ENCODE measurements at regions not wholly inside any gene's neighbourhood (a gene's known extent, or its start where the extent isn't known, plus 50 kb on each side); places are given as distances from the start of the nearest gene placed in this dataset.

DNA sequence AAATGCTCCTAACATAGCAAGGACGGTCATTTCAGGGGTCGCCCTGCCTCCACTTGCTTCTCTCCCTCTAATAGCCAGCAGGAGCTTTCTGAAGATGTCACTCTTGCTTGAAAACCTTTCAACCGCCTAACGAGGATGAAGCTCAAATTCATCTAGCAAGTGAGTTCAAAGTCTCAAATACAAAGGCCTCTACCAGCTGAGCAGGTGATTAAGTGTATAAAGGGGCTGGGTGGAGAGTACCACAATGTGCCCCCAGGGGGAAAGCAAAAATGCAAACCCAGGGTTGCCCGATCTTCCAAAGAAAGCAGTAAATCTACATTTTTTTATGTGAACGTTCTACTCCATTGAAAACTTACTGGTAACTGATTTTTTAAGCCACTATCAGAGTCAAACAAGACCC lies 50.4 kb upstream of the GRIP2 start:
- DNase-seq: no peak

DNA sequence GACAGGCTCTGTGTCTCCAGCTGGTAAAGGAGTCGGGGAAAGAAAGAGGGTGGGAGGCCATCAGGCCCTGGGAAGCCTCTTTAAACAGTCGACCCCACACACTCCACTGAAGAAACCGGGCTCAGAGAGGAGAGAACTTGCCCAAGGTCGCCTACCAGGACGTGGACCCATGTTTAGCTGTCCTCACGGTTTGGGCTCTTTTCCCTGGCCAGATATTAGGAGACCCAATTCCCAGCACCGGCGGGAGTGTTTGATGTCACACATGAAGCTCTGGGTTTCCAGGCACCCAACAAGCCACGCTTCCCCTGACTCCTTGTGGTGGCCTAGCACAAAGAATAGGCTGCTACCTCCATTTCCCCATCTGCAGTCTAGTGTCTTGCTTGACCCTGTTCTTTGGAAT lies 52.2 kb upstream of the GRIP2 start:
- no peak for DNase-seq

DNA sequence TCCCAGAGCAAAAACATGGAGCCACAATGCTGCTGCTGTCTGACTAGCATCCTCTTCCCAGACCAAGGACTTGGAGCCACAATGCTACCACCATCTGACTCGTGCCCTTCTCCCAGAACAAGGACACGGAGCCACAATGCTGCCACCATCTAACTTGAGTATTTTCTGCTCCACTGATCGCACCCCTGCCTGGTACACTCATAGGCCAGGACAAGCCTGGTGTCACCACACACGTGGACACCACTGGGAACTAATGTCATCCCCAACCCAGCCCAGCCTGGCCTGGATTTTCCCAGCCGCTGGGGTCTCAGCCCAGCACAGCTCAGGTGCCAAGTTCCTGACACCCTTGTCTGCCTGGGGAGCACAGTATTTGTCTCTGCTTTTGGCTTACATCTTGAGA lies 52.7 kb upstream of the GRIP2 start:
- no peak for DNase-seq

DNA sequence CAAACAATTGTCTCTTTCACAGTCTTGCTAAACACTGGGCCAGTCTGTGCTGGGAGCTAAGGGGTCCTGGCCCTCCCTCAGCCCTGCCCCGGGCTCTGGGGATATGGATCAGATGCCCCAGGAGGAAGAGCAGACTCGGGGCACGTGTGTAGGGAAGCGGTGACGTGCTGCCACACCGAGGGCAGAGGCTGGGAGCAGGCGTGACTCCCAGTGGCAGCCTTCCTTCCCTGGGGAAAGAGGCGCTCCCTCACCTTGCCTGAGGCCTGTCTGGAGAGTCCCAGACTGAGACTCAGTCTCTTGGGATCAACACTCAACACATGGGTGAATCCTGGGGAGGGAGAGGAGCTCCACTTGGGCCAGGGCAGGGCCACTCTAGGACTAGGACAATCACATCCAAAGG lies 54.1 kb upstream of the GRIP2 start:
- no peak for DNase-seq

DNA sequence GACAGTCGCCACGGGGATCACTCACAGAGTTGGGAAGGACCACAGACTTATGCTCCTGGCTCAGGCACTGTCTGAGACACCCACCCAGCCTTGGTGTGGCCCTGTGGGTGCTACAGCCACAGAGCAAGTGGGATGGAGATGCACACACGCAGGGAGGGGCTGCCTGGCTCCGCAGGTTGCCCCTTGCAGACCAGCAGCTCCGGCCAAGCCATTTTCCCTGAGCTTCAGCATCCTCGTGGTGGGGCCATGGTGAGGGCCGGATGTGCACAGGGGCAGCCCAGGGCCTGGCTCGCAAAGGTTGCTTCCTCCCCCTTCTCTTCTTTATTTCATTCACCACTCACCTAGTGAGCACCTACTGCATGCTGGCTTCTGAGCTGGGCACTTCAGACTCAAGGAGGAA lies 55.4 kb upstream of the GRIP2 start:
- DNase-seq: no peak

DNA sequence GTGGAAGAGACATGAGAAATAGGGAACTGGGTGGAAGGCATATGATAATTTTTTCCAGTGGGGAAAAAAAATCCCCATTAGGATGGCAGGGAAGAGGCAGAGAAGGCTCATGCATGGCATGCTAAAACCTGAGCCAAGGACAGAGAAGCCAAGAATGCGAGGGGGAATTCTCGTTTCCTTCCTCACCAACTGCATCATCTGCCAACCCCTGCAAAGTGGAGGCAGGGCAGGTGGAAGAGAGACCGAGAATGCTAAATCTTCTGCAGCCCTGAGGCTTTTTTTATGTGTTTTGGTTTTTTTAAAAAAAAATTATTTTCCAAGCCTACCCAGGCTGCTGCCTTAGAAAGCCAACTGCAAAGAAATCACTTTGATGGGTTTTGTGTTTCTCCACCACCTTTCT lies 54.3 kb upstream of the CCDC174 start:
- DNase-seq: no peak

DNA sequence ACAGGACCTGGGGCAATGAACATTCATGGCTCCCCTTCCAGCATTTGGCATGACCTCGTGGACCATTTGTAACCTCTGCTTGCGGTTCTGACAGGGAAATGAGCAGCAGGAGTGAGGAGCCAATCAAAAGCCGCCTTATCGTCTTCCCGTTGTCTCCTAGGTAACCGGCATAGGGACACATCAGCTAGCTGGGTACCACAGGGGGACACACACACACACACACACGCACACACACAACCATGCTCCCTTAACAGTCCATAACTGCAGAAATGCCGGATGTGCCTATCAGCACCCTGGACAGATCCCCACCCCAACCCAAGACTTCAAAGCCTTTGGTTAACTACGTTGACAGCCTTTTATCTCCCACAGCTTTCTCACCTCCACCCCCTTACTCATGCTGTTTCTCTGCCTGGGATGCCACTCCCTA lies 53.4 kb upstream of the CCDC174 start:
- peak; percentile 35 for DNase-seq

DNA sequence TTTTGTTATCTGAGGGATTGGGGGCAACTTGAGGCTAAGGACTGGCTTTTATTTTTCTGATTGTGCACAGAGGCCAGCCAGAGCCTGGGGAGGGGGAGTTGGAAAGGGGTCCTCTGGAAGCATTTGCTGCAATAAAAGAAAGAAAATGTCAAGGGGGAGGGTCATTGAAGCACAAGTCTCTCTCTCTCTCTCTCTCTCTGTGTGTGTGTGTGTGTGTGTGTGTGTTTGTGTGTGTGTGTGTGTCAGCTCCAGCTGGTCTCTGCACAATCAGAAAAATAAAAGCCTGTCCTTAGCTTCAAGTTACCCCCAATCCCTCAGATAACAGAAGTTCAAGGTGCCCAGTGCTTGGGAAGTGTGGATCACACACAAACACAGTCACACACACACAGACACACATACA lies 52.1 kb upstream of the CCDC174 start:
- DNase-seq: no peak

DNA sequence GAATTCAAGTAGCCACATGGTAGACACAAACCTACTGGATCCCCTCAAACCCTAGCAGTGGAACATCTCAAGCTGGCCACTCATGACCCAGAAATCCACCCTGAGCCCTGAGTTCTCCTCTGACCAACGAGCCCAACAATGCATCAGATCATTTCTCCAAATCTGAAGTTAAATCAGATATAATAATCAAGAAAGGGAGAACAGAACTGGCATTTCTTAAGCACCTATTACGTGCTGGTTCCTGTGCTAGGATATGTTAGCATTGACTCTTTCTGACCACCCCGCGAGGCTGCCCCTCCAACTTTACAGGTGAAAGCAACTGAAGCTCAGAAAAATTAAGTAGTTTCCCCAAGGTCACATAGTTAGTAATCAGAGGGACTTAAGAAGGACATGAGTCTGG lies 51.5 kb upstream of the CCDC174 start:
- DNase-seq: no peak

DNA sequence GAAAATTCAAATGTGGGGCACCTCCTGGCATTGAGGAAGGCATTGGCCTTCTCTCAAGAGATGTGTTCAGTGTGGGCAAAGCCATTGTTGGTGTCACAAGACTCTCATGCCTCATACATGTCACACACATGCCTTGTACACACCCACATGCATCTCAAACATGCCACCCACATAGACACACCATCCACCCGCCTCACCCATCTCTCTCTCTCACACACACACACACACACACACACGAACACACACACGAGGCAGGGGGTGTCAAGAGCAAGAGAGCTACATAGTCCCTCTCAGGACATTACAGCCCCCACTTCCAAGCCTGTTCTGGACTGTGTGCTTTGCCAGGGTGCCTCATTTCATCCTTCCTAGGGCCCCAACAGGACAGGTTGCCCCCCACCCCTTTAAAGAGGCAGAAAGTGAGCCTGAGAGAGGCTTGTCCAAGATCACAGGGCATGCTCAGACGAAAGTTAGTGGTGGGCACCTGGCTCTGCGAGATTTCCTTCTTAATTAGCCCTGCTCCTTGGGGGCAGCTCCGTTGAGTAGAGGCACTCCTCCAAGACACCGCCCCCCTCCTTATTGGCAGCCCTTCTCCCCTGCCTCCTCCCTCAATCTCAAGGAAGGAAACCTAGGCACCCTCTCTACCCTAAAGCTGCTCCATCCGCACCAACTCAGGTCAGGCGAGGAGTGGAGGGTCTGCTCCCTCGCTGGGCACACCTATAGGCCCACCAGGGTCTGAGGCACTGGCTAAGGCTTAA lies 50.5 kb upstream of the CCDC174 start:
- DNase-seq: no peak

DNA sequence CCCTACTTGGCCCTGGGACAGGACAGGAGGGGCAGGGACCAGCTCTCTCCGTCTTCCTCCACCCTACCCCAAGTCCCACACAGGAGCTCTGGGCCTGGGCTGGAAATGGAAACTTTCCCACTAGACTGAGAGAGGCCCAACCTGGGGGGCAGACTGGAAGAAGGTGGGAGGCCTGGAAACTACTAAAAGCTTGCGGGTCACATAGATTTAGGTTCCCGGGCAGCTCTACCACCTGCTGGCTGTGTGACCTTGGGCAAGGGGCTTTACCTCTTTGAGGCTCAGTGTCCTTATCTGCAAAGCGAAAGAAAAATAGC lies 49.9 kb upstream of the CCDC174 start:
- no peak for DNase-seq

Measured in right kidney (tissue), 1 donor.